Muscle of leg (tissue), 3 donors: ENCODE measurements at regions not wholly inside any gene's neighbourhood (a gene's known extent, or its start where the extent isn't known, plus 50 kb on each side); places are given as distances from the start of the nearest gene placed in this dataset.

Experiments used
- DNase-seq: peaks from one replicate; pipeline ENCODE4 v3.0.0; 2013
- H3K27ac ChIP-seq: one replicate; pipeline ENCODE4 v1.5.1; 2013; ENCODE audit warnings: mild to moderate bottlenecking, low read length, control low read depth
- H3K27me3 ChIP-seq: one replicate; pipeline ENCODE4 v1.6.1; 2013; ENCODE audit warnings: low read length; ENCODE audit not compliant: control insufficient read depth, insufficient read depth
- H3K36me3 ChIP-seq: one replicate; pipeline ENCODE4 v1.6.1; 2013; ENCODE audit warnings: low read length; ENCODE audit not compliant: control insufficient read depth, insufficient read depth
- H3K4me1 ChIP-seq: one replicate; pipeline ENCODE4 v1.6.1; 2013; ENCODE audit warnings: low read length; ENCODE audit not compliant: control insufficient read depth, insufficient read depth
- H3K4me3 ChIP-seq: one replicate; pipeline ENCODE4 v1.5.1; 2013; ENCODE audit warnings: low read length, control low read depth
- H3K9me3 ChIP-seq: replicated peaks from 2 replicates; pipeline ENCODE4 v1.6.1; 2013; ENCODE audit warnings: low read depth, low read length; ENCODE audit not compliant: control insufficient read depth
- WGBS: methylation state at CpG from one replicate; pipeline ENCODE4 v1.1.5; 2013; ENCODE audit warnings: missing lambda C conversion rate; ENCODE audit not compliant: insufficient coverage; 5-methylcytosine and 5-hydroxymethylcytosine counted together

DNA sequence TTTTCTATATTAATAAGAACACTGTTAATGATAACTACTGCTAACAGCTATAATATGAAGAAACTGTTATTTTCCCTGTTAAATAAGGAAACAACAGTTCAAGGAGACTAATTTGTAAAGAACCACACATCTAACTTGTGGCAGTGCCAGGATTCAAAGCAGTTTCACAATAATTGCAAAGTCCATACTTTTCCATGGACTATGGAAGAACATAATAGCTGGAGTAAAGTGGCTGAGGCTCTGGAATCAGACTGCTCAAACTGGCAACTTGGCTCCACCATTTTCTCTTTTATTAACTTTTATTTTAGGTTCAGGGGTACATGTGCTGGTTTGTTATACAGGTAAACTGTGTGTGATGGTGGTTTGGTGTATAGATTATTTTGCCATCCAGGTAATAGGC is 393.7 kb upstream of the CPEB2 start:
- H3K9me3 ChIP-seq = peaks cover 3% of the 10 kb centered on the region
- H3K36me3 ChIP-seq = no peaks in the 10 kb centered on the region
- DNase-seq = no peak
- H3K4me3 ChIP-seq = no peak overlapping the region
- H3K27ac ChIP-seq = no peak overlapping the region
- H3K27me3 ChIP-seq = no peaks in the 10 kb centered on the region
- no peaks in the 10 kb centered on the region for H3K4me1 ChIP-seq

GRCh38 chr4:14614840-14615239 is 387.4 kb upstream of the CPEB2 start:
- peaks cover 3% of the 10 kb centered on the region for H3K9me3 ChIP-seq
- H3K4me1 ChIP-seq = no peaks in the 10 kb centered on the region
- no peaks in the 10 kb centered on the region for H3K36me3 ChIP-seq
- no peak overlapping the region for H3K27ac ChIP-seq
- 40% methylated on average over 1 of the region's 4 CpGs for WGBS
- no peak for DNase-seq
- no peak overlapping the region for H3K4me3 ChIP-seq
- no peaks in the 10 kb centered on the region for H3K27me3 ChIP-seq

DNA sequence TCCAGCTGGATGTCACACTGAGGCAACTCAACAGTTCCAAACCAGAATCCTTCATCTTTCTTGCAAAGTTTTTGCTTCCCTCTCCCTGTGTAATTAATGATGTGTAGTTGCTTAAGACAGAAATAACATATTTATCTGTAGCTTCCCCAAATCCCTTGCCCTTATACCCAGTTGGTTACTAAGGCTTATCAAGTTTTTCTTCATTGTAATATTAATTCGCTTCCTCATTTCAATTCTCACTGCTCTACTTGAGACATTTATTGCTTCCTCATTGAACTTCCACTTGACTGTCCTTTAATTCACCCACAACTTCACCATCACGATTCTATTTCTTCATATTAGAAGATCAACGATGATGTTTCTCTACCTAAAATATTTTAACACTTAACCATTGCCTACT is 386.6 kb upstream of the CPEB2 start:
- Histone ChIP-seq H3K36me3 (no peaks in the 10 kb centered on the region), H3K4me3 (no peak overlapping the region), H3K9me3 (peaks cover 3% of the 10 kb centered on the region), H3K27me3 (no peaks in the 10 kb centered on the region), H3K4me1 (no peaks in the 10 kb centered on the region), H3K27ac (no peak overlapping the region)
- 73% methylated on average over 2 of the region's 3 CpGs for WGBS
- DNase-seq = no peak

DNA sequence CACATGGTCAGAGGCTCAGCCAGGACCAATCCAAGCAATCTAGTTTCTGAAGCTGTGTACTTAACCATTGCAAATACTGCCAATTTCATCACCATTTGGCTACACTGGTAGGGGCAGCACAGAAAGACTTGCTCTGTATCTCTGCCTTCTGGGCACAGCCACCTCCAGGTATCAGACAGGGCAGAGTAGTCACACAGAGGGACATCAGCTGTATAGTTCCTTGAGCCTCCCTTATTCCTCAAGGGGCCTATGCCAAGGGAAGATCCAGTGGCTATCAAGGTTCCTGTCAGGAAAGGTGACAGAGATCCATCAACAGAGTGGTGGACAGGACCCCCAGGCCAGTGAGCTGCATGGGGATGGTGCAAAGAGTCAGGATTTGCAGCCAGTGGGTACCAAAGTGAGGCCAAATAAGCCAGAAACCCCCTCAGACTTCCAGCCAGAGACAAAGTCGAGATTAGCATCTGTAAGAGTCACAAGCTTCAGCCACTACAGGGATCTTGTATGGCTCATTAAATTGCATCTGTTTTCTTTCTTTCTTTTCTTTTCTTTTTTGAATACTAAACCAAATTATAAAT is 381.6 kb upstream of the CPEB2 start:
- no peak overlapping the region for H3K4me3 ChIP-seq
- H3K4me1 ChIP-seq = no peaks in the 10 kb centered on the region
- WGBS = 60% methylated on average over 1 of the region's 1 CpG
- H3K27ac ChIP-seq = no peak overlapping the region
- no peak for DNase-seq
- no peaks in the 10 kb centered on the region for H3K36me3 ChIP-seq
- H3K27me3 ChIP-seq = no peaks in the 10 kb centered on the region
- H3K9me3 ChIP-seq = peaks cover 2% of the 10 kb centered on the region

DNA sequence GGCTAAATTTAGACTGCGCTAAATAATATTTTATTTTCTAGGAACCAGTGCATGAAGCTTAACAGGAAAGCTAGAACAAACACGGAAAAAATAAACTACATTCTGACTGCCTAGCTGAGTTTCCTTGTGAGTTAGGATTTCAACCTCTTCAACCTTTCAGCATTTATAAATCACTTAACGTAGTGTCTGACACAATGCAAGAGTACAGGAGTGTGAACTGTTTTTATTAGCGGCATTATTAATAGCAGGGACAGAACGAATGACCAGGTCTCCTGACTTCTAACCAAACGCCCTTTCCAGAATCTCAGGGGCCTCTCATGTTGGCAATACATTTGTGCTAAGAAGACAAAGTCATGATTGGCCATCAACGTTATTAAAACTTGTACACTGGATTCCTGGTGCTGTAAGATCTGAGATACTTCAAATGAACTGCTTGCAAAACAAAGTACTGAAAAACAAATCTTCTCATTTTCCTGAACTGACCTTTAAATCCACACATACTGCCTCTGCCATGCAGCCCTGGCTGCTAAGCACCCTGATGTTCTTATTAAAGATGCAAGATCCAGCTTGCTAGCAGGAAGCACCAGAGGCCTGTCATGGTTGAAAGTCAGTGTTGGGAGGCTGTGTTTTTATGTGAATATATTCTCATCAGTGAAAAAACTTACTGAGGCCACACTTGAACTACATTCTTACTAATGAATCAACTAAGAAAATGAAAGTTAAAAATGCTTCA is 380.4 kb upstream of the CPEB2 start:
- no peaks in the 10 kb centered on the region for H3K4me1 ChIP-seq
- 65% methylated on average over 3 of the region's 7 CpGs for WGBS
- no peak overlapping the region for H3K27ac ChIP-seq
- H3K9me3 ChIP-seq = peaks cover 2% of the 10 kb centered on the region
- no peaks in the 10 kb centered on the region for H3K27me3 ChIP-seq
- H3K4me3 ChIP-seq = no peak overlapping the region
- no peaks in the 10 kb centered on the region for H3K36me3 ChIP-seq
- DNase-seq = no peak

DNA sequence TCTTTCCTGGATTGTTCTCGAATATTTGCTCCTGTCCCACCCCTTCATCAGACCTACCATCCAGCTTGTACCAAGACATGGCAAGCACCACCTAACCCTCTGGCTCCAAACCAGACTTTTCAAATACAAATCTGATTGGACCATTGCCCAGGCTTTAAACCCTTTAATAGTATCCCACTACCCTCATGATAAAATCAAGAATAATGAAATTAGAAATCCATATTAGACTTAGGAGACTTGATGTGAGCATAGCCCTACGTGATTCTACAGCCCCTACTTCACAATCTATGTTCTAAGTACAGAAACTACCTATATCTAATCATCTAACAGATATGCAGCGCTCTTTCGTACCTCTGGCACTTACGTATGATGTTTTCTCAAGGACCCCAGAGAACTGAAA is 375.2 kb upstream of the CPEB2 start:
- Histone ChIP-seq H3K4me1 (no peaks in the 10 kb centered on the region), H3K27ac (no peak overlapping the region), H3K36me3 (no peaks in the 10 kb centered on the region), H3K27me3 (no peaks in the 10 kb centered on the region), H3K9me3 (peaks cover 2% of the 10 kb centered on the region), H3K4me3 (no peak overlapping the region)
- no peak for DNase-seq
- WGBS = 70% methylated on average over 1 of the region's 5 CpGs

GRCh38 chr4:14631806-14632440 is 370.4 kb upstream of the CPEB2 start:
- Histone ChIP-seq H3K4me1 (no peaks in the 10 kb centered on the region), H3K27me3 (no peaks in the 10 kb centered on the region), H3K9me3 (peaks cover 3% of the 10 kb centered on the region), H3K36me3 (no peaks in the 10 kb centered on the region), H3K4me3 (no peak overlapping the region), H3K27ac (no peak overlapping the region)
- DNase-seq = peak; percentile 73

DNA sequence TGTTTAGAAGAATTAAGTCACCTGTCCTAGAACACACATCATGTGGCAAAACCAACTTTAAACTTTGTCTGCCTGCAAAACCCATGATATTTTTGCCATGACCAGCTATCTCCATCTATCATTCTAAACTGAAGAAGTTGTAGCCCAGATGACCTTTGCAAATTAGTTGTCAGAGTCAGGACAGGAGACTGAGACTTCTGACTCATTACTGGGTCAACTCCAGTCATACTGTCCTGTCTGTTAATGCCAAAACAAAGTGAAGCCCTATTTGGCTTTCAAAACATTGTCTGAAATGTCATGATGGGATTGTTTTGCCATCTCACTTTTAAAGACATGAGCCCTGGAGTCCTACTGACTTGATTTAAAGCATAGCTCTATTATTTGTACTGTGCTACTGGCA is 365.7 kb upstream of the CPEB2 start:
- no peak overlapping the region for H3K27ac ChIP-seq
- no peaks in the 10 kb centered on the region for H3K27me3 ChIP-seq
- no peak for DNase-seq
- H3K4me3 ChIP-seq = no peak overlapping the region
- H3K4me1 ChIP-seq = no peaks in the 10 kb centered on the region
- H3K36me3 ChIP-seq = no peaks in the 10 kb centered on the region
- peaks cover 3% of the 10 kb centered on the region for H3K9me3 ChIP-seq

DNA sequence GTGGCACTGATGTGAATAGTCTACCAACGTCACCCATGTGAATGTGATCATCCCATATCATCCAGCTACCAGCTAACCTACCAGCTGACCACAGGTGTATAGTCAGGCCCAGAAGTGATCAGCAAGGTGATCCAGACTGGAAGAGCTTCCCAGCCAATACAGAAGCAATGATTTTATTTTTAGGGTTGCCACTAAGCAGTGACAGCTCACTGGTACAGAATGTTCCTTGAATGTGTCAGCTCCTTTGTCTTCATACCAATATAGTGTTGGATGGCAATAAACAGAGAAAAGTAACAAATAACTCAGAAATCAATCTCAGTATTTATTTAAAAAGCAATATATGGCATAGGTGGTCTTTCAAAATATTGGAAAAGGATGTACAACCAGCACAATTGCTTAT is 361.8 kb upstream of the CPEB2 start:
- no peak overlapping the region for H3K27ac ChIP-seq
- H3K4me1 ChIP-seq = no peaks in the 10 kb centered on the region
- no peaks in the 10 kb centered on the region for H3K27me3 ChIP-seq
- no peaks in the 10 kb centered on the region for H3K36me3 ChIP-seq
- no CpG with 5 or more reads among the region's 1 CpG for WGBS
- no peak overlapping the region for H3K4me3 ChIP-seq
- no peak for DNase-seq
- no peaks in the 10 kb centered on the region for H3K9me3 ChIP-seq

DNA sequence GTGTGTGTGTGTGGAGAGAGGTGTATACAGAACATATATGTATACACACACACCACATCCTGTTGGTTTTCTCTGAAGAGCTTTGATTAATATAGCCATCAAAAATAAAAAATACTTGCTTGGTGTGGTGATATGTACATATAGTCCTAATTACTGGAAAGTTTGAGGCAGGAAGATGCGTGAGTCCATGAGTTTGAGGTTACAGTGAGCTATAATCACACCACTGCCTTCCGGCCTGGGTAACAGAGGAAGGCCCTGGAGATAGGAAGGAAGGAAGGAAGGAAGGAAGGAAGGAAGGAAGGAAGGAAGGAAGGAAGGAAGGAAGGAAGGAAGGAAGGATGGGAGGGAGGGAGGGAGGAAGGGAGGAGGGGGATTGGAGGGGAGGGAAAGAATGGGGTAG is 360.4 kb upstream of the CPEB2 start:
- no peak overlapping the region for H3K27ac ChIP-seq
- no peaks in the 10 kb centered on the region for H3K36me3 ChIP-seq
- no peak overlapping the region for H3K4me3 ChIP-seq
- DNase-seq = no peak
- no peaks in the 10 kb centered on the region for H3K27me3 ChIP-seq
- 75% methylated on average over 2 of the region's 2 CpGs for WGBS
- no peaks in the 10 kb centered on the region for H3K9me3 ChIP-seq
- no peaks in the 10 kb centered on the region for H3K4me1 ChIP-seq
